Gastrocnemius medialis (tissue), 4 donors: ENCODE measurements at regions not wholly inside any gene's neighbourhood (a gene's known extent, or its start where the extent isn't known, plus 50 kb on each side); places are given as distances from the start of the nearest gene placed in this dataset.

ENCODE experiments used
- POLR2A ChIP-seq, 2 donors: fragments of 450-650 bp; IDR thresholded peaks; one replicate each; pipeline ENCODE4 v1.6.1; 2017; ENCODE audit warnings: antibody characterized with exemption in 2 of 2, mild to moderate bottlenecking in 2 of 2, moderate library complexity in 2 of 2
- TF ChIP-seq, protein P1 (sequence below), 5 experiments: fragments of 450-650 bp in 3 of 5; fragments of 200-600 bp in 2 of 5; sonication (generic) in 2 of 5; IDR thresholded peaks in 4 of 5; conservative IDR thresholded peaks in 1 of 5; 1 replicate in 4 of 5; 2 replicates in 1 of 5; pipeline ENCODE4 v1.5.1; 2016 to 2019; ENCODE audit warnings: antibody characterized with exemption in 5 of 5, mild to moderate bottlenecking in 3 of 5, moderate library complexity in 3 of 5

DNA sequence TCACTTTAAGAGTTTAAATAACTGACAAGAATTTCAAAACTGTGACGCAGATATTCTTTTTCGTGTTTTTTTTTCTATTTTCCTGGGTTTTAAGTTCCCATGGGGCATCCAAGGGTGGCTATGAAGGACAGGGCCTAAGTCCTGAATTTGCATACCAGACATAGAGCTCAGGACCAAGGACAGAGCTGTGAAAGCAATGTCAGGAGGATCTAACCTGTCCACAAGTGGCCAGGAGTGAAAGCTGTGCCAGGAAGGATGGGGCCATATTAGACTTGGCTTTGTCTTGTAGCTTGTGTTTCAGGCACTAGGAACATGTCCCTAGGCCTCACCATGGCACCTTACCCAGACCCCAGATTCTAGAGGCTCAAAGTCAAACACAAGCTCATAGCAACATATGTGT lies 289.4 kb upstream of the MIR17HG start:
- no peak for TF ChIP-seq POLR2A (IDR thresholded peaks at IDR 0.05)
- TF ChIP-seq, protein P1, sequence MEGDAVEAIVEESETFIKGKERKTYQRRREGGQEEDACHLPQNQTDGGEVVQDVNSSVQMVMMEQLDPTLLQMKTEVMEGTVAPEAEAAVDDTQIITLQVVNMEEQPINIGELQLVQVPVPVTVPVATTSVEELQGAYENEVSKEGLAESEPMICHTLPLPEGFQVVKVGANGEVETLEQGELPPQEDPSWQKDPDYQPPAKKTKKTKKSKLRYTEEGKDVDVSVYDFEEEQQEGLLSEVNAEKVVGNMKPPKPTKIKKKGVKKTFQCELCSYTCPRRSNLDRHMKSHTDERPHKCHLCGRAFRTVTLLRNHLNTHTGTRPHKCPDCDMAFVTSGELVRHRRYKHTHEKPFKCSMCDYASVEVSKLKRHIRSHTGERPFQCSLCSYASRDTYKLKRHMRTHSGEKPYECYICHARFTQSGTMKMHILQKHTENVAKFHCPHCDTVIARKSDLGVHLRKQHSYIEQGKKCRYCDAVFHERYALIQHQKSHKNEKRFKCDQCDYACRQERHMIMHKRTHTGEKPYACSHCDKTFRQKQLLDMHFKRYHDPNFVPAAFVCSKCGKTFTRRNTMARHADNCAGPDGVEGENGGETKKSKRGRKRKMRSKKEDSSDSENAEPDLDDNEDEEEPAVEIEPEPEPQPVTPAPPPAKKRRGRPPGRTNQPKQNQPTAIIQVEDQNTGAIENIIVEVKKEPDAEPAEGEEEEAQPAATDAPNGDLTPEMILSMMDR (IDR thresholded peaks at IDR 0.05 in 4 of 5, conservative IDR thresholded peaks at IDR 0.05 in 1 of 5), result no peak
